Loucy (cell line): ENCODE measurements at regions not wholly inside any gene's neighbourhood (a gene's known extent, or its start where the extent isn't known, plus 50 kb on each side); places are given as distances from the start of the nearest gene placed in this dataset.

Experiments used
- H2AFZ ChIP-seq: fragments of 200-600 bp; sonication (generic); 2 replicates; pipeline ENCODE4 v1.6.0; 2016; ENCODE audit warnings: antibody characterized with exemption, mild to moderate bottlenecking, low read length, moderate library complexity
- H3F3A ChIP-seq: fragments of 200-600 bp; 2 replicates; pipeline ENCODE4 v1.6.0; 2016; ENCODE audit warnings: antibody characterized with exemption, low read depth, mild to moderate bottlenecking
- H3K27me3 ChIP-seq: fragments of 200-600 bp; sonication (generic); 2 replicates; pipeline ENCODE4 v1.6.1; 2014; ENCODE audit warnings: low read length, mild to moderate bottlenecking; ENCODE audit not compliant: insufficient read depth, poor library complexity, severe bottlenecking
- H3K36me3 ChIP-seq: fragments of 200-600 bp; sonication (generic); 2 replicates; pipeline ENCODE4 v1.6.1; 2016; ENCODE audit warnings: low read length; ENCODE audit not compliant: insufficient read depth
- H3K4me1 ChIP-seq: fragments of 200-600 bp; sonication (generic); 2 replicates; pipeline ENCODE4 v1.5.1; 2014; ENCODE audit warnings: low read length, mild to moderate bottlenecking; ENCODE audit not compliant: insufficient read depth, poor library complexity, severe bottlenecking
- H3K4me2 ChIP-seq: fragments of 200-600 bp; sonication (generic); 2 replicates; pipeline ENCODE4 v1.6.0; 2014; ENCODE audit warnings: antibody characterized with exemption, low read length, low read depth, mild to moderate bottlenecking; ENCODE audit not compliant: poor library complexity, severe bottlenecking
- H3K4me3 ChIP-seq: fragments of 200-600 bp; sonication (generic); 2 replicates; pipeline ENCODE4 v1.5.1; 2014; ENCODE audit warnings: low read length, mild to moderate bottlenecking, mixed read lengths; ENCODE audit not compliant: poor library complexity, severe bottlenecking
- H3K79me2 ChIP-seq: fragments of 200-600 bp; sonication (generic); 2 replicates; pipeline ENCODE4 v1.6.1; 2014; ENCODE audit warnings: low read length; ENCODE audit not compliant: insufficient read depth
- H3K9ac ChIP-seq: fragments of 200-600 bp; sonication (generic); 2 replicates; pipeline ENCODE4 v1.6.0; 2014; ENCODE audit warnings: mild to moderate bottlenecking, low read depth, low read length, moderate library complexity; ENCODE audit not compliant: poor library complexity, severe bottlenecking
- H3K9me2 ChIP-seq: fragments of 200-600 bp; sonication (generic); replicated peaks from 2 replicates; pipeline ENCODE4 v1.6.1; 2016; ENCODE audit warnings: low read depth, low read length, mixed read lengths
- H3K9me3 ChIP-seq: fragments of 200-600 bp; sonication (generic); 2 replicates; pipeline ENCODE4 v1.6.1; 2014; ENCODE audit warnings: mild to moderate bottlenecking, antibody characterized with exemption, low read length, low read depth; ENCODE audit not compliant: insufficient read depth
- H4K20me1 ChIP-seq: fragments of 200-600 bp; sonication (generic); 2 replicates; pipeline ENCODE4 v1.6.0; 2014; ENCODE audit warnings: antibody characterized with exemption, low read length, mild to moderate bottlenecking; ENCODE audit not compliant: insufficient read depth, poor library complexity, severe bottlenecking
- CTCF ChIP-seq: fragments of 200-600 bp; sonication (generic); conservative IDR thresholded peaks from 2 replicates; pipeline ENCODE4 v1.5.1; 2014; ENCODE audit warnings: mild to moderate bottlenecking, antibody characterized with exemption, low read length
- EZH2phosphoT487 ChIP-seq: fragments of 200-600 bp; IDR thresholded peaks from 2 replicates; pipeline ENCODE4 v1.6.1; 2018; ENCODE audit warnings: antibody characterized with exemption, mild to moderate bottlenecking, moderate library complexity, borderline replicate concordance

GRCh38 chr20:63099456-63100173 is 92.9 kb upstream of the BHLHE23 start:
- no peak overlapping the region for H3K4me3 ChIP-seq
- no peak overlapping the region for H3K9ac ChIP-seq
- H3K9me3 ChIP-seq, result no peaks in the 10 kb centered on the region
- H3F3A ChIP-seq, result no peaks in the 10 kb centered on the region
- no peaks in the 10 kb centered on the region for H3K27me3 ChIP-seq
- TF ChIP-seq EZH2phosphoT487, result no peak
- TF ChIP-seq CTCF, result no peak
- no peaks in the 10 kb centered on the region for H3K79me2 ChIP-seq
- no peak overlapping the region for H3K4me2 ChIP-seq
- no peaks in the 10 kb centered on the region for H3K9me2 ChIP-seq
- H4K20me1 ChIP-seq, result no peaks in the 10 kb centered on the region
- no peak overlapping the region for H2AFZ ChIP-seq
- H3K36me3 ChIP-seq, result no peaks in the 10 kb centered on the region
- peaks cover 4% of the 10 kb centered on the region for H3K4me1 ChIP-seq

- Histone ChIP-seq H3F3A (no peaks in the 10 kb centered on the region), H3K4me2 (no peak overlapping the region)
Measured at GRCh38 chr20:63098195-63098810, 91.5 kb upstream of the BHLHE23 start.

DNA sequence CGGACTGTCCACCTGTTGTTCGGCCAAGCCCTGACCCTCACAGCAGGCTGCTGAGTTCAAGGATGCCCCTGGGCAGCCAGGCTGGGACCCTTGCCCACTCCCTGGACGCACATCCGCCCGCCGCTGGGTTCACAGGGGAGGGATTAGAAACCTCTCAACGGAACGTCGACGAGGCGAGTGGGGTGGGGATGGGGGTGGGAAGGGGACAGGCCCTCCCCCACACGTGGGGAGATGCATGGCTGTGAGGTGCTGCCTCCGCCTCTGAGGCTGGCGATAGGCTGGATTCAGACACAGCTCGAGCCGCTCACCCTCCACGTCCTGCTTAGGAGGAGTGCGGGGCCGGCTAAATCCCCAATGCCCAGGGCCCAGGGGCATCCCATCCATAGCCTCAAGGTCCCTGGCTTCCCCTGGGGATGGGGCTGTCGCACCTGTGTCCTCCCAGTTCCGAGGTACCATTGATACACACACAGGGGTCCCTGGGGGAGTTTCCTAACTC is 90.6 kb upstream of the BHLHE23 start:
- TF ChIP-seq CTCF, result no peak
- no peak for TF ChIP-seq EZH2phosphoT487
- Histone ChIP-seq H3K4me1 (peaks cover 4% of the 10 kb centered on the region), H4K20me1 (no peaks in the 10 kb centered on the region), H3K36me3 (no peaks in the 10 kb centered on the region), H3K79me2 (no peaks in the 10 kb centered on the region), H3K27me3 (no peaks in the 10 kb centered on the region), H3K4me3 (no peak overlapping the region), H3K4me2 (no peak overlapping the region), H2AFZ (no peak overlapping the region), H3K9ac (no peak overlapping the region), H3K9me3 (no peaks in the 10 kb centered on the region), H3F3A (no peaks in the 10 kb centered on the region), H3K9me2 (no peaks in the 10 kb centered on the region)

More at GRCh38 chr20:63098195-63098810, 91.5 kb upstream of the BHLHE23 start:
- H3K79me2 ChIP-seq, result no peaks in the 10 kb centered on the region
- no peaks in the 10 kb centered on the region for H3K9me3 ChIP-seq
- no peaks in the 10 kb centered on the region for H4K20me1 ChIP-seq
- TF ChIP-seq EZH2phosphoT487 (no peak), CTCF (no peak)
- H3K4me3 ChIP-seq, result no peak overlapping the region
- no peaks in the 10 kb centered on the region for H3K36me3 ChIP-seq
- no peak overlapping the region for H3K9ac ChIP-seq
- no peaks in the 10 kb centered on the region for H3K9me2 ChIP-seq
- H3K4me1 ChIP-seq, result peaks cover 4% of the 10 kb centered on the region
- H2AFZ ChIP-seq, result no peak overlapping the region
- H3K27me3 ChIP-seq, result no peaks in the 10 kb centered on the region
